Activated CD4-positive, alpha-beta T cell treated with anti-CD3 and anti-CD28 coated beads, Interleukin-2, amount 50 U/mL, for 1 hour (primary cell): ENCODE measurements at regions not wholly inside any gene's neighbourhood (a gene's known extent, or its start where the extent isn't known, plus 50 kb on each side); places are given as distances from the start of the nearest gene placed in this dataset.
A peak's percentile ranks its signal among the peaks of the same experiment; 100 is the strongest.

Source experiments
- DNase-seq: peaks from one replicate; pipeline ENCODE4 v3.0.0-alpha.2; 2020

GRCh38 chr9:95666096-95666784 lies 149.5 kb upstream of the PTCH1 start:
- no peak for DNase-seq

GRCh38 chr9:95653246-95653645 lies 136.5 kb upstream of the PTCH1 start:
- DNase-seq: no peak

GRCh38 chr9:95650720-95651119 lies 133.9 kb upstream of the PTCH1 start:
- DNase-seq: no peak

DNA sequence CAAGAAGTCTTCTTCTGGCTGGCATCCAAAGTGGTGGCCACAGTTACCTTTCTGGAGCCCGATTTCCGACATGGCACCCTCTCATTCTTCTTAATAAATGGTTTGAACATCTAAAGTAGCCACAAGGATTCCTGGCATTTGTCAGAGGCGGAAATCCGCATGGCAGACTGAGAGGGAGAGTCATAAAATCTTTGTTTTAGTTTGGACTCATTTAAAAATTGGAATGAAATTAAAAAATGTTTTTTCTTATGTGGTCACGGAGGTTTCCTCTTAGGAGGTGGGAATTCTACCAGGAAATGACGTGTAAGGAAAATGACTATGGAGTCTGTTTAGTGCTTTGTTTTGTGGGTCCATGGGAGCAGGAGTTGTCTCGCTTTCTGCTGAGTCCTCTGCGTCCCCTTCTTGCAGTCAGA lies 133.0 kb upstream of the PTCH1 start:
- no peak for DNase-seq

DNA sequence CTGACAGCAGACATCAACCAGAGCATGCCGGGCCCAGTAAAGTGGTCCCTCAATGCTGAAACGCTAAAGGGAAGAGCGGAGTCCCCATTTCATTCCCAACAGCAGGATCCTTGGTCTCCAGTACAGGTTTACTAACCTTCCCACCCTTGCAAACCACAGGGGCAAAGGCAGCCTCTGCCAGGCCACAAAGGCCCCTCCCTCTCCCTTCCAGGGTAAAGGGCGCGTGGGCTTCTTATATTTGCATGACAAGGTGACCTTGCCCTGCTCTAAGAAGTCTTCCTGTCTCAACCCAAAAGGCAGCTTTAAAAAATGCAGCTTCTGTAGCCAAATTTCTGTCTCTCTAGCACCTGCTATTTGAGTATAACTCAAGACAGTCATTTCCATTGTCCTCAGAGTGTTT lies 131.5 kb upstream of the PTCH1 start:
- no peak for DNase-seq

- DNase-seq: no peak
These were observed 129.2 kb upstream of the PTCH1 start for GRCh38 chr9:95645992-95646391.

GRCh38 chr9:95645579-95645978 lies 128.8 kb upstream of the PTCH1 start:
- no peak for DNase-seq

- DNase-seq: no peak
These were observed 127.6 kb upstream of the PTCH1 start for GRCh38 chr9:95644377-95644776.

- no peak for DNase-seq
These were observed 126.8 kb upstream of the PTCH1 start for GRCh38 chr9:95643619-95644018.

DNA sequence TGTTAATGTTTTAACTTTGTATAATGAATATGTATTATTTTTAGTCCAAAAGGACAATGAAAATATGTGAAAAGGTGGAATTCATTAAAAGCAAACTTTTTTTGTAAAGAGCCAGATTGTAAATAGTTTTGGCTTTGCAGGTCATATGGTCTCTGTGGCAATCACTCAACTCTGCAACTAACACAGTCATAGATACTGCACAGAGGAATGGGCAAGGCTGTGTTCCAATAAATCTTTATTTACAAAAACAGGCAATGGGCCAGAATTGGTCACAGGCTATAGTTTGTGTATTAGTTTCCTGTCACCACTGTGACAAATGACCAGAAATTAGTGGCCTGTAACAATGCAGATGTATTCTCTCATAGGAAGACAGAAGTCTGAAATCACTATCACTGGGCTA lies 125.4 kb upstream of the PTCH1 start:
- no peak for DNase-seq

GRCh38 chr9:95641586-95641985 lies 124.8 kb upstream of the PTCH1 start:
- DNase-seq: no peak

DNA sequence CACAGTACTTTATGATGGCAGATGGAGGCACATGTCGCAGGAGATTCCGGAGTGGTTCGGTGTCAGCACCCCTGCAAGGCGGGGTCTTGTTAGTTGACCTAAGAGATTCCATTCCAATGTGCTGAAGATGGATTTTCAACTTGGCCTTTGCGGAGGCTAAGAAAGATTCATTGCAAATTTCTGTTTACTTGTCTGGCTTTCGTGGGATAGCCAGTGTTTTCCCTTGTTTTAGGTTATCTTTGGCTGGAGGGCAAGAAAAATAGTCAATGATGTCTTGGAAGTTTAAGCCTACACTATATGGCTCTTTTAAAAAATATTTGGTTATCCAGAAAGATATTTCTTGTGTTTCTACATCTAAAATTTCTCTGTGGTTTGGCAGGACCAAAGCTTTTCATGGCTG lies 123.6 kb upstream of the PTCH1 start:
- no peak for DNase-seq

- no peak for DNase-seq
These were observed 119.4 kb upstream of the PTCH1 start for GRCh38 chr9:95635986-95636671.

DNA sequence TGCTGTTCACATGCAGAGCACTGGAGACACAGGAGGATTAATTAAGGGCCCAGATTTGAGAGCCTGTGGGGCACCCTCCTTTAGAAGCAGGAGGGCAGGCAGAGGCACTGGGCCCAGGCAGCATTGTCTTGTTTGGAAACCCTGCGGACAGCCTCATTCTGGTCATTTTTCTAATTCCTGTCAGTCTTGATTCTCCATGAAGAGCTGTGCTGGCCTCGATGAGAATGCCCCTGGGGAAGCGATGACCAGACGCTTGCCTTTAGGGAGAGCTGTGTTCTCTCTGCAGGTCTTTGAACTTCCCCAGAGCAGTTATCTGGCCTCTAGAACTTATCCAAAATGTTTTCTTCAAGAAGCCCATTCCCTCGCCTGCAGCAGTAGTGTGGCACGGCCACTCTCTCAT lies 117.8 kb upstream of the PTCH1 start:
- no peak for DNase-seq

DNA sequence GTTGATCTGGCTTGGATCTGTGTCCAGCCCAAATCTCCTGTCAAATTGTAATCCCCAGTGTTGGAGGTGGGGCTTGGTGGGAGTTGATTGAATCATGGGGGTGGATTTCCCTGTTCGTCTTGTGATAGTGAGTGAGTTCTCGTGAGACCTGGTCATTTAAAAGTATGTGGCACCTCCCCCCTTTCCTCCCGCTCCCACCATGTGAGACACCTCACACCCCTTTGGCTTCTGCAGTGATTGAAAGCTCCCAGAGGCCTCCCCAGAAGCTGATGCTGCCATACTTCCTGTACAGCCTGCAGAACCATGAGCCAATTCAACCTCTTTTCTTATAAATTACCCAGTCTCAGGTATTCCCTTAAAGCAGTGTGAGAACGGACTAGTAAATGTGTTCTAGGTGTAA lies 117.3 kb upstream of the PTCH1 start:
- no peak for DNase-seq

GRCh38 chr9:95629585-95629984 lies 112.8 kb upstream of the PTCH1 start:
- DNase-seq: no peak

DNA sequence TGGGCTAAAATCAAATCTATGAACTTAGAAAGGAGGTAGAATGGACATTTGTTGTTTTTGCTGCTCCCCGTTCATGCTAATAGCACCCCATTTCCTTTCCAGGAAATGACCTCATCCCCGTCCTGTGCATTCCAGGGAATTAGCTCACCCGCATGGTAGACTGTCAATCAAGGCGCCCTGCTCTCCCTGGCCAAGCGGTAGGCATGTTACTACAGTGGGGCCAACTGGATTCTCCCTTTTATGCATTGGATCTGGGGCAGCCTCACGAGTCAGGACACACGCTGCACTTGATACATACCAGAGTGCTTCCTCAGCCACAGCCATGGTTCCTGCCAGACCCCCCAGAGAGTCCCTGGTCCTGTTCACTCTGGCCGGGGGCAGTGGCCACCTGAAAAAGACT lies 111.0 kb upstream of the PTCH1 start:
- no peak for DNase-seq

DNA sequence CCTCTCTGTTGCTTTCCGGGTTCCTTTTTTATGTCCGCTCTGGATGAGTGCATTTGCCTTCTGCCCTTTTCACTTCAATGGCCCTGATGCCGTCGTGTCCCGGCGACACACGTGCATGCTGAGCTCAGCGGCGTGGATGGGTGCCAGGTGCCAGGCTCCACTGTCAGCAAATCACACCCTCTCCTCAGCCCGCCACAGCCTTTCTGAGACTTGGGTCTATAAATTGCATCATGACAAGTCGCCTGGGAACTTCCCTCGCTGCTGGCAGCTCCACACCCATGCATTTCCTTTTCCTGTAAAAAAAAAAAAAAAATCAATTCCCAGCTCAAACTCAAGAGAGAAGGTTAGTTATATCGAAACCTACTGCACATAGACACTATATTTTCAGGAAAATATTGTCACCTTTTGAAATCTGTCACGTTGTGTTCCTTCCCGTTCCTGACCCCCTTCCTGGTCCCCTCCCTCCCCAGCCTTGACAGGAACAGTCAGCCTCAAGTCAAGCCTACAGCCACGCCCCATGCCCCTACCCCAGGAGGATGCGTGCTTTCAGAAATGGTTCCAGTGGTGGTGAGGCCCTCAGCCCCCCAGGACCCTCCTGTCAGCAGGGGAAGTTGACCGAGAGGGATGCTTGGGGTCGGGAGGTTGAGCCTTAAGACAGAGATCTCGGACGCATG lies 110.3 kb upstream of the PTCH1 start:
- peak; percentile 4 for DNase-seq

GRCh38 chr9:95626341-95626740 lies 109.6 kb upstream of the PTCH1 start:
- DNase-seq: no peak

DNA sequence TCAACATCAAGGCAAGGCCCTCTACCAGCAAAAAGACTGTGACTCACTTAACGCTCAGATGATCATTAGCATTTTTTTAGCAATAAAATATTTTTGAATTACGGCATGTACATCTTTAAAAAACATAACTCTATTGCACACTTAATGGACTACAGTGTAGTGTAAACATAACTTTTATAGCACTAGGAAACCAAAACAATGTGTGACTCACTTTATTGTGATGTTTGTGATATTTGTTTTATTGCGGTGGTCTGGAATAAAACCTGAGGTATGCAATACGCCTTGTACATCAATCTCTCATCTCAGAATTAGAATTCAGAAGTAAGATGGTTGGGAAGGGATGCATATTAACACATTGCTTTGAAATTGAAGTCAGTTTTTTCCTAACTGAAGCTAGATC lies 106.9 kb upstream of the PTCH1 start:
- no peak for DNase-seq

- DNase-seq: no peak
These were observed 104.0 kb upstream of the PTCH1 start for GRCh38 chr9:95620722-95621121.

GRCh38 chr9:95620314-95620713 lies 103.5 kb upstream of the PTCH1 start:
- no peak for DNase-seq

DNA sequence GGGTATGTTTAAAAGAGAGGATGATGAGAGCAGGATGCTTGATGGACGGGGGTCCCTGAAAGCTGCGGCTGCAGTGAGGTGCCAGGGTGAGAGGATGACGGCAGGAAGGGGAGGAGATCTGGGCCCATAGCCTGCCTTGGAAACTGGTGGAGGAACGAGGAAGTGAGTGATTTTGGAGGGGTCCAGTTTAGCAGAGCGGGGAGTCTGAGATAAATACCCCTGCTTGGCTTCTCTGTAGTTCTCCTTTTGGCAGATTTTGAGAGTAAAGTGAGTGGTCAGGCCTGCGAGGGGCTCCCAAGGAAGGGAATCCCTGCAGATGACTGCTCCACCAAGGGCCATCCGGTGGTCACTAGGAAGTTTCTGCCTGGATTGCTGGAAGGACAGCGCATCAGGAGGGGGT lies 98.5 kb upstream of the PTCH1 start:
- DNase-seq: no peak

DNA sequence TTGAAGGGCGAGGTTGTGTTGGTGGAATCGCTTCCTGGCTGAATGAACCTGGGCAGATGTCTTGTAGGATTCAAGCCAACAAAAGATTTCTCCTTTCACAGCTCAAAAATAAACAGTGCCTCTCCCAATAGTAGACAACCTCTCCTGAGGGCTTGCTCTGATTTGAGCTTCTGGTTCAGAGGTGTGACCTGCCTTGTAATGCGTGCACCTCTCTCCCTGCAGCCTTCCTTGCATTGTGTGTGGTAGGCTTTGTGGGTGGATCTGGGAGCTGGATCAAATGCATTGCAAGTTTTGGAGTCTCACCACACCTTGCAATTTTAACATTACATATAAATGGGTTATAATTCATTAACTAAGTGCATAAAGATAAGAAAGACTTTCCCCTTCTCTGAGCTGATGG lies 96.9 kb upstream of the PTCH1 start:
- DNase-seq: no peak
